GM20000 (cell line): ENCODE measurements at regions not wholly inside any gene's neighbourhood (a gene's known extent, or its start where the extent isn't known, plus 50 kb on each side); places are given as distances from the start of the nearest gene placed in this dataset.
"Not testable (repeated sequence)": the region's sequence is repeated elsewhere in the genome, so short reads cannot be mapped to it uniquely, and the experiment has no call there.

ENCODE experiments used
- DNase-seq: peaks from one replicate; pipeline ENCODE4 v3.0.0; 2012; ENCODE audit warnings: low spot score
- TF ChIP-seq, protein P1 (sequence below): IDR thresholded peaks from 2 replicates; pipeline ENCODE4 v1.5.1; 2012; ENCODE audit warnings: mild to moderate bottlenecking, control low read depth; ENCODE audit errors: extremely low read depth, missing control alignments

DNA sequence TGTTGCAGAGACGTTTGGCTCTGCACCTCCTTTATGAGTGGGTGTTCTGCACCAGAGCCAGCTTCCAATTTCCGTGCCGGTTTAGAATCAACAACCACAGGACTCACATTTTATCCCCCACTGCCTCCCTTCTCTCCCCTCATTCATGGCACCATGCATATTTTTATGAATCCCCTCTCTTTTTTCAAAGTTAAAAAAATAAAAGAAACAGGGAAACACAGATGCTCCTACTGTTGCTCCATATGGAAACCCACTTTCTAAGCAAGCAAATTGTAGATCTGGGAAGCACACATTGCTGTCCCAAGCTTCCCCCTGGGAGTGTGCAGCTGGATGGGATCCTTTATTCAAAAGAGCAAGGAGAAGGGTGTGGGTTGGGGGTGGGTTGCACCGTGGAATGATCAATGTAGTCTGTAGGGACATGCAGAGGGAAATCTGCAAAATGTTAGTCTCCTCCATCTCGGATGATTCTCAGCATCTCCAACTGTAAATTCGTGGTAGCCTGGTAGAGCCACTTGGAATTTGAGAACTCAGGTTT, 410.0 kb upstream of the ADAMTSL1 start:
- TF ChIP-seq, protein P1, sequence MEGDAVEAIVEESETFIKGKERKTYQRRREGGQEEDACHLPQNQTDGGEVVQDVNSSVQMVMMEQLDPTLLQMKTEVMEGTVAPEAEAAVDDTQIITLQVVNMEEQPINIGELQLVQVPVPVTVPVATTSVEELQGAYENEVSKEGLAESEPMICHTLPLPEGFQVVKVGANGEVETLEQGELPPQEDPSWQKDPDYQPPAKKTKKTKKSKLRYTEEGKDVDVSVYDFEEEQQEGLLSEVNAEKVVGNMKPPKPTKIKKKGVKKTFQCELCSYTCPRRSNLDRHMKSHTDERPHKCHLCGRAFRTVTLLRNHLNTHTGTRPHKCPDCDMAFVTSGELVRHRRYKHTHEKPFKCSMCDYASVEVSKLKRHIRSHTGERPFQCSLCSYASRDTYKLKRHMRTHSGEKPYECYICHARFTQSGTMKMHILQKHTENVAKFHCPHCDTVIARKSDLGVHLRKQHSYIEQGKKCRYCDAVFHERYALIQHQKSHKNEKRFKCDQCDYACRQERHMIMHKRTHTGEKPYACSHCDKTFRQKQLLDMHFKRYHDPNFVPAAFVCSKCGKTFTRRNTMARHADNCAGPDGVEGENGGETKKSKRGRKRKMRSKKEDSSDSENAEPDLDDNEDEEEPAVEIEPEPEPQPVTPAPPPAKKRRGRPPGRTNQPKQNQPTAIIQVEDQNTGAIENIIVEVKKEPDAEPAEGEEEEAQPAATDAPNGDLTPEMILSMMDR = no peak
- no peak for DNase-seq

DNA sequence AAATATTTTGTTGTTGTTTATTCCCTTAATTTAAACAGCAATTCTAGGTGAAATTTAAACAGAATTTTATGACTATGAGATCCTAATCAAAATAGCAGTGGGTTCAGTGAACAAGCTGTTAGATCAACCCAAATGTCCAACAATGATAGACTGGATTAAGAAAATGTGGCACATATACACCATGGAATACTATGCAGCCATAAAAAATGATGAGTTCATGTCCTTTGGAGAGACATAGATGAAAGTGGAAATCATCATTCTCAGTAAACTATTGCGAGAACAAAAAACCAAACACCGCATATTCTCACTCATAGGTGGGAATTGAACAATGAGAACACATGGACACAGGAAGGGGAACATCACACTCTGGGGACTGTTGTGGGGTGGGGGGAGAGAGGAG, 407.3 kb upstream of the ADAMTSL1 start:
- not testable (repeated sequence) for DNase-seq

DNA sequence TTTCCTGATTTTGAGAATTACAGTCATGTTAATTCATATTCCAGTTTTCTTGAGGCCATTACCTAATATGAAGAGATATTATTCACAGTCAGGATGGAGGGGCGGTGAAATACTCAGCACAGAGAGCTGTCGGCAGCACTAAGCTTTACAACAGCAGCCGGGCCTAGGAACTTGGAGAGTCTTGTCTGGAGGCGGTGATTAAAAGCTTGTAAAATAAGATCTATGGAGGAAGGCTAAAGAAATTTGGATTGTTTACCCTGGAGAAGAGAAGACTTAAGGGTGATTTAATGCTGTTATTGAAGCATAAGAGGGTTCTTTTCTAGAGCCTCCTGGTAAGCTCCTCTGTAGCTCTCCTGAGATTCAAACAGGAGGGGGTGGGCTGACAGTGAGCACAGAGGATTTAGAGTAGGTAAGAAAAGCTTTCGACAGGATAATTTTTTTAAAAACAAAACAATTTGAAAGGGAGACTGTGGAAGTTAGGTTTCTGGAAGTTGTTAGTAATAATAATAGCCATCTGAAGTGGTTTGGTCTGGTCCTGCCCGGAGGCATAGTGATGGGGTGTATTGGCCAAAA, 406.3 kb upstream of the ADAMTSL1 start:
- no peak for DNase-seq
- TF ChIP-seq, protein P1 = no peak

DNA sequence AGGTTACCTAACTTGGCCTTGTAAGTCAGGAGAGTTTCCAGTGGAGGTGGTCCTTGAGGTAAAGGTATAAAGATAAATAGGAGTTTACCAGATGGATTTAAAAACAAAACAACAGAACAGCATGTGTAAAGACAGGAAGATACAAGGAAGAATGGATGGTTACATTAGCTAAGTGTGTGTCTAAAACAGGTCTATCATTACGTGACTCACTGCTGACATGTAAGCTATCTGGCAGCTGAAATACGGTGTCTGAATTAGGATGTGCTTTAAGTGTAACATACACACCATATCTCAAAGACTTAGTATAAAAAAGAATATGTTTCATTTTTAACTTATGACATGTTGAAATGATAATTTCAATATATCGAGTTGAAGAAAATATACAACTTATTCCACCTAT, 405.1 kb upstream of the ADAMTSL1 start:
- DNase-seq = no peak
- TF ChIP-seq, protein P1 = no peak

DNA sequence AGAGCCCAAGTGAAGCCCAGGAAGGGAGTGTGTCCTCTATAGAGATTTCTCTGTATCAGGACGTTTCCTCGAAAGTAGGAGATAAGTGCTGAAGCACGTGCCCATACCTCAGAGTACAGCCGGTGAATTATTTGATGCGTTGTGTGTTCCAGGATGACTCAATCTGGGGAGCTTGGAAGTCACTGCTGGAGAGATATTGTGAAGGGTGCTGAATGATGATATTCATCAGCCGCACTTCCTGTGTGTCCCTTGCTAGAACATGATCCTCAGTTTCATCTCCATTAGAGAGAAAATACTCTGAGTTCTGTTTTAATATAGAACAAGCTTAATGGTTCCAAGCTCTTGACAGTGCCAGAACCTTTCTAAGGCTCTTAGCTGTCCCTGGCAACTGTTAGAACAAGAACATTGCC, 402.3 kb upstream of the ADAMTSL1 start:
- TF ChIP-seq, protein P1 = no peak
- no peak for DNase-seq

DNA sequence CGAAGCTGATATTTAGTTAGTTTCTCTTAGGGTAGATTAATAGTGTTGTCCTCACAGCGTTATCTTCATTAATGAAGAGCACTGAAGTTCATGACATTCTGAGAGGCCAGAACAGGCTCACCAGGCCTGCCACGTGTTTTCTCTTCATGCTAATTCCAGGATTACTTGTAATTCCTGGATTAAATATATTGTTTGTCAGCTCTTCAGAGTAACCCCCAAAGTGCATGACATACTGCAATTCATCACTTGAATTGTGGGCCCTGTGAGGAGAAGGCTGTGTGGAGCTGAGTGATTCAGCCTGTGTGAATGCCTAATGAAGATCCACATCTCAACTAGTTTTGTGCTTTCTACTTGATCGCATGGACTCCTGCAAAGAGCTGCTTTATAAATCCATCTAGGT, 401.0 kb upstream of the ADAMTSL1 start:
- no peak for DNase-seq
- TF ChIP-seq, protein P1 = no peak

DNA sequence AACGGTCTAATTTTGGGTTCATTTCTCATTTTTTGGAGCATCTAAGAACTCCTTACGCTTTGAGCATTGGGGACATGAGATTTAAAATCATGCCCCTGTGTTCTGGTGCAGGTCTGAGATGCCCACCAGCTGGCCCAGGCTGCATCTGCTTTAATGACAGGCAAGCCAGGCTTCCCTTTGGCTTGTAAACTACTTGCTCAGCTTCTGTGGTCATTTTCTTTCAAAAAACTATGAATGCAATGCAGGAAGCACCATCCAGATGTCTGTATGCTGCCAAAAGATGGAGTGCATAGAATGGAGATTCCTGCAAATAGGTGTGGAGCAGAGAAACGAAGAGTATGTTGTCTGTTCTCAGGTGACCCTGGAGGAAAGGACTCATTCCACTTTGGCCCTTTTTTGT, 399.9 kb upstream of the ADAMTSL1 start:
- TF ChIP-seq, protein P1 = no peak
- DNase-seq = no peak

DNA sequence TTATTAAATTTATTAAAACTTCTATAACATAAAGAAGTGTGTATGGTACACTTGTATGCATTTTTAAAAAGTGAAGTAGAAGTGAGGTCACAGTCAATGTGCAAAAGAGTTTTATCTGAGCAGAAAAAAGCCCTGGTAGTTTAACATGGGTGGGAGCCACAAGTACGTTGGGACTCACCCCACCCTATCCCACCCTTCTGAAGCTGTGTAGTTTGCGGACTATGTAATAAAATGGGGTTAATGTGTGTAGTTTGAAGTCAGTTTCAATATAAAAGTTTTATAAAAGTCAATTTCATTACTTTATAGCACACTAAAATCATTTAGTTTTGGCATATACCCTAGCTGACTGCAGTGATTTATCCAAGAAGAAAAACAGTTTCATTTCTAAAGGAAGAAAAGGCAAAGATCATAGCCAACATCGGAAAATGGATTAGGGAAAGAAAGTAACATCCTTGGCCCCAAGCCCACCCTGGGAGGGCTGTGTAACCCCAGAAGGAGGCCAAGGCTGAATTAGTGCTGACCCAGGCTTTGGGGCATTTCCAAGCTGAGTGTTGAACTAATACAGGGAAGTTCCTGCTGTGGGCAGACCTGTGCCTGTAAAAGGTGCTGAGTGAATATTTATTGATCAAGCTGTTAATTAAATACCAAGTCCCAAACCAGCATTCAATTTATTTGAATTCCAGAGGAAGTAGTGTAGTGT, 398.6 kb upstream of the ADAMTSL1 start:
- DNase-seq = no peak
- TF ChIP-seq, protein P1 = no peak
